ENCODE measurements at regions not wholly inside any gene's neighbourhood (a gene's known extent, or its start where the extent isn't known, plus 50 kb on each side); places are given as distances from the start of the nearest gene placed in this dataset.
"Not testable (repeated sequence)": the region's sequence is repeated elsewhere in the genome, so short reads cannot be mapped to it uniquely, and the experiment has no call there.

DNA sequence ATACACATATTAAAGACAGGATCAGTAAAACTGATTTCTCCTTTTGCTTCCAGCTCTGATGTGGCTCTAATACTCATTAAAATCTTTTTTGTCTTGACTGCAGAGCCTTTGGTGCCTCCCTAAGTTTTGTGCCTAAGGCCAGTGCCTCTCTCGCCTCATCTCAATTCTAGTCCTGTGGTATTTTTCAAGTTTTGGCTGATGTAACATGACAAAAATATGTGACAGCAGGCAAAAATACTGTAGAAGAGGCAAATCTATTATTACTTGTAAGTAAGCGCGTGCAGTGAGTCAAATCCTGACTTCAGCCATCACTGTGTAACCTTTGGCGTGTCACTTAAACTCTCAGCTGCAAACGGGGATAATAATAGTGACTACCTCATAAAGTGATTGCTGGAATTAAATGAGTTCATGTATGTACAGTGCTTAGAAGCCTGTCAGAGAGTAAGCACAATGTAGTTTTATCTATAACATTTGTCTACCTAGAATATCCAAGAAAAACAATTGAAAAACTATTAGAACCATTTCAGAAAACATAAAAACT, 74.0 kb downstream of the MAB21L3 start:
- DNase-seq (ENCODE audit: low read depth) = no peak
- TF ChIP-seq, protein P1, sequence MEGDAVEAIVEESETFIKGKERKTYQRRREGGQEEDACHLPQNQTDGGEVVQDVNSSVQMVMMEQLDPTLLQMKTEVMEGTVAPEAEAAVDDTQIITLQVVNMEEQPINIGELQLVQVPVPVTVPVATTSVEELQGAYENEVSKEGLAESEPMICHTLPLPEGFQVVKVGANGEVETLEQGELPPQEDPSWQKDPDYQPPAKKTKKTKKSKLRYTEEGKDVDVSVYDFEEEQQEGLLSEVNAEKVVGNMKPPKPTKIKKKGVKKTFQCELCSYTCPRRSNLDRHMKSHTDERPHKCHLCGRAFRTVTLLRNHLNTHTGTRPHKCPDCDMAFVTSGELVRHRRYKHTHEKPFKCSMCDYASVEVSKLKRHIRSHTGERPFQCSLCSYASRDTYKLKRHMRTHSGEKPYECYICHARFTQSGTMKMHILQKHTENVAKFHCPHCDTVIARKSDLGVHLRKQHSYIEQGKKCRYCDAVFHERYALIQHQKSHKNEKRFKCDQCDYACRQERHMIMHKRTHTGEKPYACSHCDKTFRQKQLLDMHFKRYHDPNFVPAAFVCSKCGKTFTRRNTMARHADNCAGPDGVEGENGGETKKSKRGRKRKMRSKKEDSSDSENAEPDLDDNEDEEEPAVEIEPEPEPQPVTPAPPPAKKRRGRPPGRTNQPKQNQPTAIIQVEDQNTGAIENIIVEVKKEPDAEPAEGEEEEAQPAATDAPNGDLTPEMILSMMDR (IDR thresholded peaks at IDR 0.05; ENCODE audit: insufficient read depth, low read depth, low read length, missing control alignments) = no peak
- no peak overlapping the region for H3K4me3 ChIP-seq (ENCODE audit: low read length)

DNA sequence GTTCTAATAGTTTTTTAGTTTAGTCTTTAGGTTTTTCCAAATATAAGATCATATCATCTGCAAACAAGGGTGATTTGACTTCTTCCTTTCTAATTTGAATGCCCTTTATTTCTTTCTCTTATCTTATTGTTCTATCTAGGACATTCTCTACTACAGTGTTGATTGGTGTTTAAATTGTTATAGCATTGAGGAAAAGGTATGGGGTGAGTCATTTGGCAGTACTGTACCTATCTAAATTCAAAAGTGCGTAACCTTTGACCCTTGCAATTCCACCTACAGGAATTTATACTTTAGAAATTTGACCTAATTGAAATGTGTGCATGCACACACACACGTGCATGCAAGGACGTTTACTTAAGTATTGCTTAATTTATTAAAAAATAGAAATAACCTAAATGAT, 78.3 kb downstream of the MAB21L3 start:
- no peak for DNase-seq (ENCODE audit: low read depth)
- TF ChIP-seq, protein P1 (IDR thresholded peaks at IDR 0.05; ENCODE audit: insufficient read depth, low read depth, low read length, missing control alignments) = no peak
- no peak overlapping the region for H3K4me3 ChIP-seq (ENCODE audit: low read length)

DNA sequence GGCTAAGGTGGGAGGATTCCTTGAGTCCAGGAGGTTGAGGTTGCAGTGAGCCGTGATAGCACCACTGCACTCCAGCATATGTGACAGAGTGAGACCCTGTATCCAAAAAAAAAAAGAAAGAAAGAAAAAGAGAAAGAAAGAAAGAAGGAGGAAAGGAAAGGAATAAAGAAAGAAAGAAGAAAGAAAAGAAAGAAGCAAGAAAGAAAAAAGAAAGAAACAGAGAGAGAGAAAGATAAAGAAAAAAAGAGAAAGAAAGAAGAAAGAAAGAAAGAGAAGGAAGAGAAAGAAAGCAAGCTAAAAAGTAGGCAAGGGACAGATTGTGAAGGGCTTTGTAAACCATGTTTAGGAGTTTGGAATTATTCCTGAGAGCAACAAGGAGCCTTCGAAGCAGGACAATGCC, 80.1 kb downstream of the MAB21L3 start:
- TF ChIP-seq, protein P1 (IDR thresholded peaks at IDR 0.05; ENCODE audit: insufficient read depth, low read depth, low read length, missing control alignments) = no peak
- DNase-seq (ENCODE audit: low read depth) = no peak
- no peak overlapping the region for H3K4me3 ChIP-seq (ENCODE audit: low read length)

DNA sequence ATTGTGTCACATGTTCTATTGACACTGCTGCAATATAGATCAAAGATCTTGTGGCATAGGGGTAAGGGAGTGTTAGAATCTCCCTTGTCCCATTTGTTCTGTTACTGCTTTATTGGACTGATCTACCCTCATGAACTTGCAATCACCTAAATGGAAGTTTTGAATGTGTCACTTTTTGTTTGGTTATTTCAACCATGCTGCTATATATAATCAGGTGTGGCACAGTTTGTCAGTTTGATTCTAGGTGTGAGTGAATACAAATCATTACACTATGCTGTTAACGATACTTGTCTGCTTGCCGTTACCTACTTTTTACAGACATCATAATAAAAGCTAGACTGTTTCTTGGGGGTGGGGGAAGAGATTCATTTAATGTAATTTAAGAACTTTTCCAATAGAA, 82.6 kb downstream of the MAB21L3 start:
- no peak for DNase-seq (ENCODE audit: low read depth)
- no peak overlapping the region for H3K4me3 ChIP-seq (ENCODE audit: low read length)
- TF ChIP-seq, protein P1 (IDR thresholded peaks at IDR 0.05; ENCODE audit: insufficient read depth, low read depth, low read length, missing control alignments) = no peak

DNA sequence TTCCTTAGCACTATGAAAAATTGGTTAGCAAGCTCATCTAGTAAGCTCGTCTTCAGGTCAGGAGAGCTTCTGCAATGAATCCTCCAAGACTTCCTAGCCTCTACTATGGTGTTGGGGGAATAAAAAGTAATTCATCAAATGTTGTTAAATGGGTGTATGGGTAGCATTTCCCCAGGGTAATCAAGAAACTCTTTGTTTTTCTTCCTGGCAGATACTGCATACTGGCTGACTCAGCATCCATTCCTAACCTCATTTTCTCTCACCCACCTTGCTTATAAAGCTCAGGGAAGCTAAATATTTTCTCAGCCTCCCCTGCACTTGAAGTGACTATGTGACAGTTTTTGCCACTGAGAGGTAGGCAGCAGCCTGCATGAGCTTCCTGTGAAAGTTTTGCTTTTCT, 83.4 kb downstream of the MAB21L3 start:
- TF ChIP-seq, protein P1 (IDR thresholded peaks at IDR 0.05; ENCODE audit: insufficient read depth, low read depth, low read length, missing control alignments) = no peak
- H3K4me3 ChIP-seq (ENCODE audit: low read length) = no peak overlapping the region
- DNase-seq (ENCODE audit: low read depth) = no peak

DNA sequence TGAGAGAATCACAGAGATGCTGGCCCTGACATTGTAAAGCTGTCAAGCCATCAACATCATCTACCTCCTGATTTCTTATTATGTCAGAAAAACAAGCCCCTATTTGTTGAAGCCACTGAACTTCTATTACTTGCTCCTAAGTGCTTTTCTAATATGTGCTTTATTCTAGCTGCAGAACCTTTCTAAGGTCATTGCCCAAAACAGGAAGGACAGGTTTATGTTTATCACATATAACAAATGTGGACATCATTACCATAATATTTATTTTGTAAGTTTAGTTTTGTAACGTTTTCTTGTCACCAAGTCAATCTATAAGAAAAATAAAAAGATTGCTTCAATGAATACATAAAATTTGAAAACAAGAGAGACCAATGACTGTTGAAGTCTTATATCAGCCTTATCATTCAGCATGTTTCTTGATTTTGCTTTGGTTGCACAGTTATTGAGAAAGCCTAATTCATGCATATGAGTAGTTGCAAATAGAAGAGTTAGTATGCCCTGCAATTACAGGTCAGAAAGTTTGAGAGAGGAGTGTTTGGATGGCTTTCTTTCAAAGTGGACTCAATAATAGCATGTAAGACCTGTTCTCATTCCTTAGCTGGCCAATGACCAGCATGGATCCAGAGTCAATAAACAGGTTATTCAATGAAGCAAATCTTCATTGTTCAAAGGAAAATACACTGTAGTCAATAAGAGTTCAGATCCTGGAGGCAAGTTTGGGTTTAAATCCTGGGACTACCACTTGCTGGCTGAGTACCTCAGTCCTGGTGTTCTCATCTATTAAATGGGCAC, 84.1 kb downstream of the MAB21L3 start:
- no peak for DNase-seq (ENCODE audit: low read depth)

DNA sequence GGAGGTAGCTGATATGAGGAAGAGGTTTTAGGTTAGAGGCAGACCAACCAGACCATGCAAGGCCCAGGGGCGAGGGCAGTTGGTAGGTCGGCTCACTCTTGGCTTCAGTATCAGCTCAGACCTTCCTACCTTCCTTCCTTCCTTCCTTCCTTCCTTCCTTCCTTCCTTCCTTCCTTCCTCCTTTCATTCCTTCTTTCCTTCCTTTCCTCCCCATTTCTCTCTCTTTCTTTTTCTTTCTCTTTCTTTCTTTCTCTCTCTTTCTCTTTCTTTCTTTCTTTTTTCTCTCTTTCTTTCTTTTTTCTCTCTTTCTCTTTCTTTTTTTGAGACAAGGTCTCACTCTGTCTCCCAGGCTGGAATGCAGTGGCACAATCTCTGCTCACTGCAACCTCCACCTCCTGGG, 89.1 kb downstream of the MAB21L3 start:
- H3K4me3 ChIP-seq (ENCODE audit: low read length); DNase-seq (ENCODE audit: low read depth): not testable (repeated sequence)

More for the DNA sequence above, 84.1 kb downstream of the MAB21L3 start:
- H3K4me3 ChIP-seq (ENCODE audit: low read length) = no peak overlapping the region
- TF ChIP-seq, protein P1 (IDR thresholded peaks at IDR 0.05; ENCODE audit: insufficient read depth, low read depth, low read length, missing control alignments) = no peak

All from epithelial cell of esophagus (primary cell).